Occipital lobe (tissue), 1 donor: ENCODE measurements at regions not wholly inside any gene's neighbourhood (a gene's known extent, or its start where the extent isn't known, plus 50 kb on each side); places are given as distances from the start of the nearest gene placed in this dataset.

Source experiments
- DNase-seq: peaks from one replicate; lab custom pipeline; 2025; lab: John Stamatoyannopoulos, UW

GRCh38 chr1:25037174-25038074 is 107.3 kb upstream of the RUNX3 start:
- no peak for DNase-seq

DNA sequence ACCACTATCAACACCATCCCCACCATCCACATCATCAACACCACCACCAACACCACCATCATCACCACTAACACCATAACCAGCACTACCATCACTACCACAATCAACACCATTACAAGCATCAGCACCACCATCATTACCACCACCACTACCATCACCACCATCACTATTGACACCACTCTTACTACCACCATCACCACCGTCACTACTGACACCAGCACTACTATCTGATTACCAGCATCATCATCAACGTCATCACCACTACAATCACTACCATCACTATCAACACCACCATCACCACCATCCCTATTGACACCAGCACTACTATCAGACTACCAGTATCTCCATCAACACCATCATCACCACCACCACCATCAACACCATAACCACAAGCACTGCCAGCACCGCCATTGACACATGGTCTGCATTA is 106.1 kb upstream of the RUNX3 start:
- DNase-seq: no peak

DNA sequence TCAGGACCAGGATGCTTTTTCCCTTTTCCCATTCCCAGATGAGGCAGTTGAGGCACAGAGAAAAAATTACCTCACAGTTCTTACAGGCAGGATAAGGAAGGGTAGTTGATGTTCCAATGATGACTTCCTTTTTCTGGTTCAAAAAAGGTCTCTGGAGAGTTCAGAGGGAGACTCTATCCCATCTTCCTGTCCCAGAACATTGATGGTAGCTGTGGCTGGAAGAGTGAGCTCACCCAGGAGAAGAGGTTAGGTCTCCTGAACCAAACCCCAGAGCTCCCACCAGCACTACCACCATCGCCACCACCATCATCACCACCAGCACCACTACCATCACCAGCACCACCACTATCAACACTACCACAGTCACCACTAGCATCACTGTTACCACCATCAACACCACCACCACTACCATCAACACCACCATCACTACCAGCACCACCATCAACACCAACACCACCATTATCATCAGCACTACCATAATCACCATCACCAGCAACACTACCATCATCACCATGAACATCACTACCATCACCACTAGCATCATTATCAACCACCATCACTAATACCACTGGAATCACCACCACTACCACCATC is 105.5 kb upstream of the RUNX3 start:
- no peak for DNase-seq

- no peak for DNase-seq
These were observed 104.9 kb upstream of the RUNX3 start for GRCh38 chr1:25034736-25035522.

- no peak for DNase-seq
These were observed 104.0 kb upstream of the RUNX3 start for GRCh38 chr1:25033828-25034705.

GRCh38 chr1:25033030-25033827 is 103.2 kb upstream of the RUNX3 start:
- no peak for DNase-seq

GRCh38 chr1:25031966-25032667 is 102.0 kb upstream of the RUNX3 start:
- DNase-seq: no peak

GRCh38 chr1:25031601-25031965 is 101.5 kb upstream of the RUNX3 start:
- DNase-seq: no peak

DNA sequence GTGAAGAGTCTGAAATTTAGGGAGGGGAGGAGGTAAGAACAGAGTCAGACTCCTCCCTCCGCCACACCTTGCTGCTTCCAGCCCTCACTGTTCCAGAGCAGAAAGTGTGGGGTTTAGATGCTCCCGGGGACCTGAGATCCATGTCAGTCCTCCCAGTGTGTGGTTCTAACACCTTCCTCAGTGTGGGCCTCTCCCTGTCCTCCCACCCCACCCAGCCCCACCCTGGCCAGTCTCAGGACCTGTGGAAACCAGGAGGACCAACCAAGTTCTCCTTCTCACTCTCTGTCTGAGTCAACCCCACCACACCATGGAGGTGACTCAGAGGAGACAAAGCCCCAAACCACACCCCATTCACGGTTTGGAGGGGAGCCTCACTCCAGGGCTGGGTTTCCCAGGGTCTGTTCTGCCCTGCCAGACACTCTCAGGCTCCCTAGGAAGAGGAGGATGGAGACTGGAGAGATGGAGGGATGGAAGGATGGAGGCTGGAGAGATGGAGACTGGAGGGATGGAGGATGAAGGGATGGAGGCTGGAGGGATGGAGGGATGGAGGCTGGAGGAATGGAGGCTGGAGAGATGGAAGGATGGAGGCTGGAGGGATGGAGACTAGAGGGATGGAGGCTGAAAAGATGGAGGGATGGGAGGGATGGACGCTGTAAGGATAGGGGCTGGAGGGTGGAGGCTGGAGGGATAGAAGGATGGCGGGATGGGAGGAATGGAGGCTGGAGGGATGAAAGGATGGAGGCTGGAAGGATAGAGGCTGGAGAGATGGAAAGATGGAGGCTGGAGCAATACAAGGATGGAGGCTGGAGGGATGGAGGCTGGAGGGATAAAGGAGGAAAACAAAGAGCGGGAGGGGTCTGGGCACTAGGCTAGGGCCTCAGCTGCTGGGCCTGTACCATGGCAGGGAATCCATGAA is 100.9 kb upstream of the RUNX3 start:
- no peak for DNase-seq

GRCh38 chr1:25030012-25030411 is 99.9 kb upstream of the RUNX3 start:
- DNase-seq: no peak

DNA sequence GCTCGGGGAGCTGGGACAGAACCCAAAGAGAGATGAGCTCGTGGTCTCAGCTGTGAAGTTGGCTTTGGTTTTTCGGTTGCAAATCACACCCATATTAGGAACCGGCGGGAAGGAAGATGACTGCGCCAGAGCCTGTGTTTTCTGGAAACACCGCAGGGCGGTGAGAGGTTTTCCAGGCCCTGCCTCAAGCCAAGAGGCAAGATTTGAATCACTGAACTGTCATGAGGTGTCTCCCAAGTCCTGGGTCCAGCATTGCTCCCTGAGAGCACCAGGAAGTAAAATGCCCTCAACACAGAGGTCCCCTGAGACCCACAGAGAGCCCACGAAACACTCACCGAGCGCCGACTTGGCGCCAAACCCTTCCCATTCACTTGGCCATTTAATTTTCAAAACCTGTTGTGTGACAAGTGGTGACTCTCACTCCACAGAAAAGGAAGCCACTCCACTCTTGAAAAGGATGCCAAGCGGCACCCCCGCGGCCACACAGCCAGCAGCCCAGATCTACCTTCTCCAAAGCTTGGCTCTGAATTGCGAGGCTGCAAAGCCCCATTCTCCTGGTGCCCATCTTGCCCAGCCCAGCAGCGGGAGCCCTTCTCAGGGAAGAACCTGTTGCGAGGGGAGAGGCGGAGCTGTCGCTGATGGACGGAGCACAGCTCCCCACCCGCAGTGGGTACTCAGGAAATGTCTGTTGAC is 99.0 kb upstream of the RUNX3 start:
- no peak for DNase-seq

DNA sequence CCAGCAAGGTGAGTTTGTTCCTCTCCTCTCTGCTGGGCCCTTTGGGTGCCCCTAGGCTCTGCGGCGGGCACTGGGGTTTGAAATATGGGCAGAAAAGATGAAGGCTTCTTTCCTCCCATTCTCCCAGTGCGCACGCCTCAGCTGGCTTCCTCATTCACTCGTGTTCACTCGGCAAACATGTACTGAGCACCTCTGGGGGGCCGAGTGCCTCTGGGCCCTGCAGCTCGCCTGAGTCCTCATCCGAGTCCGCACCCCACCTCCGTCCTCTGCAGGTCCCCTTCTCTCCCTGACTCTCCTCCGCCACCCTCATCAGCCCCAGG is 98.5 kb upstream of the RUNX3 start:
- DNase-seq: no peak

- DNase-seq: no peak
These were observed 97.9 kb upstream of the RUNX3 start for GRCh38 chr1:25027822-25028586.

GRCh38 chr1:25026730-25027450 is 96.8 kb upstream of the RUNX3 start:
- DNase-seq: no peak

- no peak for DNase-seq
These were observed 96.2 kb upstream of the RUNX3 start for GRCh38 chr1:25026304-25026703.

DNA sequence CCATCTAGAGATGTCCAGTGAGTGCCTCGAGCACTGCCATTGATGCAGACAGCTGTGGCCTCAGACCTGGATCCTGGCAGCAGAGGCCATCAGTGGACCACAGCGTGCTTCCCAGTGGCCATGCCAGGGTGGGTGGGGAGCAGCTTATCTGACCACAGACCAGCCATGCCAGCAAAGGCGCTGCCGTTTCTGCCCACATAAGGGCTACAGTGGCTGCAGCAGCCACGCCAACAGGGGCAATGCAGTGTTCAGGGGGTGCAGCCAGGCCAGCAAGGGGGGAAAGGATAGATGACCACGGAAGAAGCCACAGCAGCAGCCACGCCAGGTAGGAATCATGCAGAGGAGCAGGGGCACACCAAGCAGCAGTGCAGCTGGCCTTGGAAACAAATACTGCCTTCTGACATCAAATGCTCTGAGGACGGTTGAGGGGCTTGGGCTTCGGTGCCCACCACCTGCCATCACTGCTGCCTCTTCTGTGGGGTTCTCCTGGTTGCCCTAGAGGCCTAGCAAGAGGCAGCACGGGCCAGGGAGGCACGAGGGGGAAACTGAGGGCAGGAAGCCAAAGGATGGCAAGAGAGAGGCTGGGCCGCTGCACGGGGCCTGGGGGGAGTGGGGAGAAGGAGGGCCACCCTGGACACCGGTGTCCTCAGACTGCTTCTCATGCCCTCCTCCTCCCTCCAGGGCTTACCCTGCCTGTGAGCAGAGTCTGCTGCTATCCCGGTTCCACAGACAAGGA is 94.7 kb upstream of the RUNX3 start:
- no peak for DNase-seq
